ENCODE measurements at regions not wholly inside any gene's neighbourhood (a gene's known extent, or its start where the extent isn't known, plus 50 kb on each side); places are given as distances from the start of the nearest gene placed in this dataset.

- H3K9ac ChIP-seq (ENCODE audit: low read length in 5 of 5), result no peak overlapping the region
- H3K27me3 ChIP-seq (ENCODE audit: control insufficient read depth in 5 of 5, insufficient read depth in 4 of 5, low read length in 5 of 5), result no peaks in the 10 kb centered on the region
- H3K36me3 ChIP-seq (ENCODE audit: control insufficient read depth in 5 of 5, insufficient read depth in 5 of 5, low read length in 5 of 5), result no peaks in the 10 kb centered on the region
- no peak overlapping the region for H3K4me3 ChIP-seq (ENCODE audit: low read depth in 1 of 5, low read length in 5 of 5)
- no peaks in the 10 kb centered on the region for H3K4me1 ChIP-seq (ENCODE audit: control insufficient read depth in 5 of 5, insufficient read depth in 5 of 5, low read length in 5 of 5)
- no peaks in the 10 kb centered on the region for H3K9me3 ChIP-seq (ENCODE audit: control insufficient read depth in 5 of 5, low read length in 5 of 5)
- H3K27ac ChIP-seq (ENCODE audit: low read depth, low read length), result no peak overlapping the region
These were observed 1016.8 kb upstream of the ADGRL4 start for GRCh38 chr1:80023358-80023757.

DNA sequence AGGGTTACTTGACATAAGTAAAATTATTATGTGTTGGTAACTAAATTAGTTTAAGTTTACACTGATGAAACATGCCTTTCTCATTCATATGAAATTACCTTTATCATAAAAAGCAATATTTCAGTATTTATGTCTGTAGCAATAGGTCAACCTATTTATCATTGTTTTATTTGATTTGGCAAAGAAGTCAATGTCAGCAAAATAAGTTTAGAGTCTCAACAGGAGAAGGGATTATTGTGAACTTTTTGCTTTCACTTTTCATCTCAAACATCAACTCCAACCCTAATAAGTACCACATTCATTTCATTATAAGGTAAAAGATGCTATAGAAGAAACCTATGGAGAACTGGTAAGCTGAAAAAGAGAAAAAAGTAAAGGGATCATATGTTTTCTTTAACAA is 1015.4 kb upstream of the ADGRL4 start:
- H3K4me3 ChIP-seq (ENCODE audit: low read depth in 1 of 5, low read length in 5 of 5), result no peak overlapping the region
- no peak overlapping the region for H3K9ac ChIP-seq (ENCODE audit: low read length in 5 of 5)
- H3K4me1 ChIP-seq (ENCODE audit: control insufficient read depth in 5 of 5, insufficient read depth in 5 of 5, low read length in 5 of 5), result no peaks in the 10 kb centered on the region
- no peak overlapping the region for H3K27ac ChIP-seq (ENCODE audit: low read depth, low read length)
- no peaks in the 10 kb centered on the region for H3K36me3 ChIP-seq (ENCODE audit: control insufficient read depth in 5 of 5, insufficient read depth in 5 of 5, low read length in 5 of 5)
- H3K9me3 ChIP-seq (ENCODE audit: control insufficient read depth in 5 of 5, low read length in 5 of 5), result no peaks in the 10 kb centered on the region
- H3K27me3 ChIP-seq (ENCODE audit: control insufficient read depth in 5 of 5, insufficient read depth in 4 of 5, low read length in 5 of 5), result no peaks in the 10 kb centered on the region

DNA sequence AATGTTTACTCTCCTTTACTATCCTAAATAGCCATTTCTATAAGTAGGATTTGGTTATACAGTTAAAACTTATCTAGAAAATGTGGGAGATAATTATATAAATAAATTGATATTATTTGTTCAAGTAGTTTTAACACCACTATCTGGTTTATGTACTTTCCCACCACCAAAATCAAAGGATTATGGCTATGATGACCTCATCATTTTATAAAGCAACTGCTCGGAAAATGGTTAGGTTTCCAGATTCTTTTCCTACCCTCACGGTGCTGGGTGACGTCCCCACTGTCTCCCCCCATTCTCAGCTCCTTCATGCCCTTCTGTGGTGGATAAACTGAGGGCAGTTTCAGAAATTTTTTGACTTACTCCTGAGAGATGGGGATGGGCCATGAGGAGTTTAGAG is 1011.8 kb upstream of the ADGRL4 start:
- H3K4me1 ChIP-seq (ENCODE audit: control insufficient read depth in 5 of 5, insufficient read depth in 5 of 5, low read length in 5 of 5), result no peaks in the 10 kb centered on the region
- H3K4me3 ChIP-seq (ENCODE audit: low read depth in 1 of 5, low read length in 5 of 5), result no peak overlapping the region
- H3K36me3 ChIP-seq (ENCODE audit: control insufficient read depth in 5 of 5, insufficient read depth in 5 of 5, low read length in 5 of 5), result no peaks in the 10 kb centered on the region
- H3K9ac ChIP-seq (ENCODE audit: low read length in 5 of 5), result no peak overlapping the region
- no peaks in the 10 kb centered on the region for H3K9me3 ChIP-seq (ENCODE audit: control insufficient read depth in 5 of 5, low read length in 5 of 5)
- no peaks in the 10 kb centered on the region for H3K27me3 ChIP-seq (ENCODE audit: control insufficient read depth in 5 of 5, insufficient read depth in 4 of 5, low read length in 5 of 5)
- H3K27ac ChIP-seq (ENCODE audit: low read depth, low read length), result no peak overlapping the region

GRCh38 chr1:80008934-80009333 is 1002.4 kb upstream of the ADGRL4 start:
- no peak overlapping the region for H3K27ac ChIP-seq (ENCODE audit: low read depth, low read length)
- no peaks in the 10 kb centered on the region for H3K9me3 ChIP-seq (ENCODE audit: control insufficient read depth in 5 of 5, low read length in 5 of 5)
- H3K36me3 ChIP-seq (ENCODE audit: control insufficient read depth in 5 of 5, insufficient read depth in 5 of 5, low read length in 5 of 5), result no peaks in the 10 kb centered on the region
- no peaks in the 10 kb centered on the region for H3K27me3 ChIP-seq (ENCODE audit: control insufficient read depth in 5 of 5, insufficient read depth in 4 of 5, low read length in 5 of 5)
- H3K4me3 ChIP-seq (ENCODE audit: low read depth in 1 of 5, low read length in 5 of 5), result no peak overlapping the region
- H3K9ac ChIP-seq (ENCODE audit: low read length in 5 of 5), result no peak overlapping the region
- no peaks in the 10 kb centered on the region for H3K4me1 ChIP-seq (ENCODE audit: control insufficient read depth in 5 of 5, insufficient read depth in 5 of 5, low read length in 5 of 5)

DNA sequence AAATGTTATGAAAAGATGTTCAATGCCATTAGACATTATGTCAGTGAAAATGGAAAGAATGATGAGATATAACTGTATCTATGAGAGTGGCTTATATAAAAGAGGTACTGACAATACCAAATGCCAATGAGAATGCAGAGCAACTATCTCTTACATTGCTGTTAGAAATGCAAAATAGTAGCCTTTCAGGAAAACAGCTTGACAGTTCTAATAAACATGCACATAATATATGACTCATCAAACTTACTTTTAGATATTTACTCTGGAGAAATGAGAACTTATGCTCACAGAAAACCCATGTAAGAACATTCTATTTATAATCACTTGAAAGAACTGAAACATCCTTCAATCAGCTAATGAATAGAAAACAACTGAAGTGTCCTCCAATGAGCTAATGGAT is 996.7 kb upstream of the ADGRL4 start:
- Histone ChIP-seq H3K27me3 (ENCODE audit: control insufficient read depth in 5 of 5, insufficient read depth in 4 of 5, low read length in 5 of 5) (no peaks in the 10 kb centered on the region), H3K4me3 (ENCODE audit: low read depth in 1 of 5, low read length in 5 of 5) (no peak overlapping the region), H3K27ac (ENCODE audit: low read depth, low read length) (no peak overlapping the region), H3K9me3 (ENCODE audit: control insufficient read depth in 5 of 5, low read length in 5 of 5) (no peaks in the 10 kb centered on the region), H3K4me1 (ENCODE audit: control insufficient read depth in 5 of 5, insufficient read depth in 5 of 5, low read length in 5 of 5) (no peaks in the 10 kb centered on the region), H3K9ac (ENCODE audit: low read length in 5 of 5) (no peak overlapping the region), H3K36me3 (ENCODE audit: control insufficient read depth in 5 of 5, insufficient read depth in 5 of 5, low read length in 5 of 5) (no peaks in the 10 kb centered on the region)

DNA sequence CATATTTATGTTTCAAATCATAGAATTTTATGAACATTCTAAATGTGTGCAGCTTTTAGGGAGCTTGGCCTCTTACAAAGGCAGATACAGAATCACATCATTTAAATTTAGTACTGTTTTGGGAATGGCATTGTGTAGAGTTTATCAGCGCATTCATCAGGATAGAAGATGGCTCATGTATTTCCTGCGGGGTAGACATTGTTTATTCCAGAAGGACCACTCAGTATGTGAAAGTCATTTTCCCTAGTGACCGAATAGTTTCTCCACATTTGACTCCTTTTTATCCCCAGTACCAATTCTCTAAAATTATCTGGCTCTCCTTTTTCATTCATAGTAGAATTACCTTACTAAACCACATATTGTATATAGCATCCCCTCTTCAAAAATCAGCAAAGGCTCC is 981.9 kb upstream of the ADGRL4 start:
- Histone ChIP-seq H3K4me3 (ENCODE audit: low read depth in 1 of 5, low read length in 5 of 5) (no peak overlapping the region), H3K9me3 (ENCODE audit: control insufficient read depth in 5 of 5, low read length in 5 of 5) (no peaks in the 10 kb centered on the region), H3K36me3 (ENCODE audit: control insufficient read depth in 5 of 5, insufficient read depth in 5 of 5, low read length in 5 of 5) (no peaks in the 10 kb centered on the region), H3K4me1 (ENCODE audit: control insufficient read depth in 5 of 5, insufficient read depth in 5 of 5, low read length in 5 of 5) (peaks cover 0 to 8% (median 0%) of the 10 kb centered on the region in 5 donors), H3K27me3 (ENCODE audit: control insufficient read depth in 5 of 5, insufficient read depth in 4 of 5, low read length in 5 of 5) (no peaks in the 10 kb centered on the region), H3K9ac (ENCODE audit: low read length in 5 of 5) (no peak overlapping the region), H3K27ac (ENCODE audit: low read depth, low read length) (no peak overlapping the region)

DNA sequence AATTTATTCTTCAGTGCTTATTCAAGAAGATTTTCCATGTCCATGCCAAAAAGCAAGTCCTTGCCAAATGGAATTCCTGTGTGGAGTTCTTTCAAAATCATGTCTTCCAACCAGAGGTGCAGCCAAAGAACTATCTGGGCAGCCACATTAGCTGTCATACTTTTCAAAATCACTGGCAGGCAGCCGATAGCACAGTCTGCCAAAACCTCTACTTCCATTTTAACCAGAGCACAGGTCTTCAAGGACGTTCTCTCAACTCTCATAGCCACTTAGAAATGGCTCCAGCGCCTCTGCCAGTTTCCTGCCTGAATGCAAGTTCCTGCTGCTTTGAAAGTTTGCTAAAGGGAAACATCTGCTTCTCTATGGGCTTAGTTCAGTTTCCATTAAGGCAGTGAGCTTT is 975.7 kb upstream of the ADGRL4 start:
- H3K9me3 ChIP-seq (ENCODE audit: control insufficient read depth in 5 of 5, low read length in 5 of 5), result no peaks in the 10 kb centered on the region
- H3K27ac ChIP-seq (ENCODE audit: low read depth, low read length), result peak overlapping the region; percentile 34
- no peaks in the 10 kb centered on the region for H3K27me3 ChIP-seq (ENCODE audit: control insufficient read depth in 5 of 5, insufficient read depth in 4 of 5, low read length in 5 of 5)
- no peaks in the 10 kb centered on the region for H3K36me3 ChIP-seq (ENCODE audit: control insufficient read depth in 5 of 5, insufficient read depth in 5 of 5, low read length in 5 of 5)
- no peak overlapping the region for H3K9ac ChIP-seq (ENCODE audit: low read length in 5 of 5)
- peak overlapping the region in 1 of 5 donors; percentile 6 for H3K4me3 ChIP-seq (ENCODE audit: low read depth in 1 of 5, low read length in 5 of 5)
- peaks cover 2 to 26% (median 8%) of the 10 kb centered on the region in 5 donors for H3K4me1 ChIP-seq (ENCODE audit: control insufficient read depth in 5 of 5, insufficient read depth in 5 of 5, low read length in 5 of 5)

GRCh38 chr1:79981481-79981880 is 975.0 kb upstream of the ADGRL4 start:
- H3K4me3 ChIP-seq (ENCODE audit: low read depth in 1 of 5, low read length in 5 of 5), result no peak overlapping the region
- no peaks in the 10 kb centered on the region for H3K27me3 ChIP-seq (ENCODE audit: control insufficient read depth in 5 of 5, insufficient read depth in 4 of 5, low read length in 5 of 5)
- no peak overlapping the region for H3K9ac ChIP-seq (ENCODE audit: low read length in 5 of 5)
- H3K36me3 ChIP-seq (ENCODE audit: control insufficient read depth in 5 of 5, insufficient read depth in 5 of 5, low read length in 5 of 5), result no peaks in the 10 kb centered on the region
- peaks cover 2 to 23% (median 8%) of the 10 kb centered on the region in 5 donors for H3K4me1 ChIP-seq (ENCODE audit: control insufficient read depth in 5 of 5, insufficient read depth in 5 of 5, low read length in 5 of 5)
- peak overlapping the region; percentile 34 for H3K27ac ChIP-seq (ENCODE audit: low read depth, low read length)
- H3K9me3 ChIP-seq (ENCODE audit: control insufficient read depth in 5 of 5, low read length in 5 of 5), result no peaks in the 10 kb centered on the region

DNA sequence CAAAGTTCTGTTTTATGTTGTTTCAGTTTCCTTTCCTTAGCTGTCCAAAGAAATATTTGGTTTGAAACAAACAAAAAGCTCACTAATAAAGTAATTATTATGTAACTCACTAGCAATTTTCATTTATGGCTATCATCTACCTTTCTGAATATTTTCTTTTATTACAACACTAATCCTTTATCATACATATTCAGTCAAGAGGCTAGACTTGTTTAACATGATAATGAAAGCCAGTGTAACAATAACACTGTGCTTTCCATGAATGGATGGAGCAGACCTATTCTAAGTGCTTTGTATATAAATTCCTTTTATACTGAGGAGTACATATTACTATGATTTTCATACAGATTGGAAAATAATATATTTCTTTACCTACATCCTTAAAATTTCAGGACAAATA is 972.8 kb upstream of the ADGRL4 start:
- H3K27ac ChIP-seq (ENCODE audit: low read depth, low read length), result no peak overlapping the region
- H3K27me3 ChIP-seq (ENCODE audit: control insufficient read depth in 5 of 5, insufficient read depth in 4 of 5, low read length in 5 of 5), result no peaks in the 10 kb centered on the region
- H3K9ac ChIP-seq (ENCODE audit: low read length in 5 of 5), result no peak overlapping the region
- H3K4me1 ChIP-seq (ENCODE audit: control insufficient read depth in 5 of 5, insufficient read depth in 5 of 5, low read length in 5 of 5), result peaks cover 2 to 18% (median 8%) of the 10 kb centered on the region in 5 donors
- no peak overlapping the region for H3K4me3 ChIP-seq (ENCODE audit: low read depth in 1 of 5, low read length in 5 of 5)
- no peaks in the 10 kb centered on the region for H3K9me3 ChIP-seq (ENCODE audit: control insufficient read depth in 5 of 5, low read length in 5 of 5)
- no peaks in the 10 kb centered on the region for H3K36me3 ChIP-seq (ENCODE audit: control insufficient read depth in 5 of 5, insufficient read depth in 5 of 5, low read length in 5 of 5)

DNA sequence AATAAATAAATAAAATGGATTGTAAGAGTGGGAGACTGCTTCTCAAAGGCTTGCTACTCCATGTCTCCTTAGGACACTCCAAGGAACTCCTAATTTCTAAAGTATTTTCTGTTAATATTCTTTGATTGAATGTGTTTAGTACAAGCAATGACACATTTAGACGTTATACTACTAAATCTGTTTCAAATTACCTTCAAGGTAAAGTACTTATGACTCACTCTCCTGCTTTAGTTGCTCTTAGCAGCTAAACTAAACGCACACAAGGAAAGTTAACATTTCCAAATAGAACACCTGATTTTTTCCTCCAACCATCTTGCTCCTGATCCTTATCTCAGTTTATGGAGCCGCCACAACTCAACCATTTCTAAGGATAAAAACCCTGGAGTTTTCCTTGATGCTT is 969.8 kb upstream of the ADGRL4 start:
- H3K4me3 ChIP-seq (ENCODE audit: low read depth in 1 of 5, low read length in 5 of 5), result no peak overlapping the region

GRCh38 chr1:79974659-79975058 is 968.1 kb upstream of the ADGRL4 start:
- no peak overlapping the region for H3K27ac ChIP-seq (ENCODE audit: low read depth, low read length)

More for the DNA sequence above, 969.8 kb upstream of the ADGRL4 start:
- H3K27ac ChIP-seq (ENCODE audit: low read depth, low read length), result no peak overlapping the region
- no peaks in the 10 kb centered on the region for H3K36me3 ChIP-seq (ENCODE audit: control insufficient read depth in 5 of 5, insufficient read depth in 5 of 5, low read length in 5 of 5)
- H3K9me3 ChIP-seq (ENCODE audit: control insufficient read depth in 5 of 5, low read length in 5 of 5), result no peaks in the 10 kb centered on the region
- no peak overlapping the region for H3K9ac ChIP-seq (ENCODE audit: low read length in 5 of 5)
- no peaks in the 10 kb centered on the region for H3K4me1 ChIP-seq (ENCODE audit: control insufficient read depth in 5 of 5, insufficient read depth in 5 of 5, low read length in 5 of 5)
- H3K27me3 ChIP-seq (ENCODE audit: control insufficient read depth in 5 of 5, insufficient read depth in 4 of 5, low read length in 5 of 5), result no peaks in the 10 kb centered on the region

More at GRCh38 chr1:79974659-79975058, 968.1 kb upstream of the ADGRL4 start:
- Histone ChIP-seq H3K4me3 (ENCODE audit: low read depth in 1 of 5, low read length in 5 of 5) (no peak overlapping the region), H3K27me3 (ENCODE audit: control insufficient read depth in 5 of 5, insufficient read depth in 4 of 5, low read length in 5 of 5) (no peaks in the 10 kb centered on the region), H3K9me3 (ENCODE audit: control insufficient read depth in 5 of 5, low read length in 5 of 5) (no peaks in the 10 kb centered on the region), H3K9ac (ENCODE audit: low read length in 5 of 5) (no peak overlapping the region), H3K36me3 (ENCODE audit: control insufficient read depth in 5 of 5, insufficient read depth in 5 of 5, low read length in 5 of 5) (no peaks in the 10 kb centered on the region), H3K4me1 (ENCODE audit: control insufficient read depth in 5 of 5, insufficient read depth in 5 of 5, low read length in 5 of 5) (no peaks in the 10 kb centered on the region)
